GM20431 (cell line): ENCODE measurements at regions not wholly inside any gene's neighbourhood (a gene's known extent, or its start where the extent isn't known, plus 50 kb on each side); places are given as distances from the start of the nearest gene placed in this dataset.
"Not testable (repeated sequence)": the region's sequence is repeated elsewhere in the genome, so short reads cannot be mapped to it uniquely, and the experiment has no call there.

ENCODE experiments used
- in situ Hi-C: fragments of 300-500 bp; cut with MseI, MboI; formaldehyde crosslinking; loops from one replicate; pipeline ENCODE4 v1.15.0; 2020; ENCODE audit warnings: low sequenced_read_pairs; ENCODE audit not compliant: unreplicated experiment

GRCh38 chr2:194301946-194302345, 1355.1 kb upstream of the SLC39A10 start:
- in situ Hi-C loops: no loop called here

DNA sequence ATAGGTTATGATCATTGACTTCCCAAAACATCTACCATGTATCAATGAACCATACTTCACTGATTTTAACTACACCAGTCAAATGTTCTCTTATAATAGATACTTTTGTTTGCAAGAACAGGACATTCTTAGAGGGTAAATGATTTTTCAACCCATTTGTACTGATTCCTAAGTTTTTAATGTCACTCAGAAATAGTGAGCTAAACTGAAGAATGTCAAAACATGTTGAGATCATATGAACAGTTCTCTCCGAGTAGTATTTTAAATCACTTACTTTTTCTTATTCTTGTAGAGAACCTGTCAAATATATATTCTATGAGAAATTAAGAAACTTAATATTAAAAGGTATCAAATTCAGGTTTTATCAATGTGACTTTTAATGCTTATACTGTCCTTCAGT, 1362.9 kb upstream of the SLC39A10 start:
- in situ Hi-C loops: no loop called here

- in situ Hi-C loops: no loop called here
These were observed 1365.9 kb upstream of the SLC39A10 start for GRCh38 chr2:194291104-194291503.

DNA sequence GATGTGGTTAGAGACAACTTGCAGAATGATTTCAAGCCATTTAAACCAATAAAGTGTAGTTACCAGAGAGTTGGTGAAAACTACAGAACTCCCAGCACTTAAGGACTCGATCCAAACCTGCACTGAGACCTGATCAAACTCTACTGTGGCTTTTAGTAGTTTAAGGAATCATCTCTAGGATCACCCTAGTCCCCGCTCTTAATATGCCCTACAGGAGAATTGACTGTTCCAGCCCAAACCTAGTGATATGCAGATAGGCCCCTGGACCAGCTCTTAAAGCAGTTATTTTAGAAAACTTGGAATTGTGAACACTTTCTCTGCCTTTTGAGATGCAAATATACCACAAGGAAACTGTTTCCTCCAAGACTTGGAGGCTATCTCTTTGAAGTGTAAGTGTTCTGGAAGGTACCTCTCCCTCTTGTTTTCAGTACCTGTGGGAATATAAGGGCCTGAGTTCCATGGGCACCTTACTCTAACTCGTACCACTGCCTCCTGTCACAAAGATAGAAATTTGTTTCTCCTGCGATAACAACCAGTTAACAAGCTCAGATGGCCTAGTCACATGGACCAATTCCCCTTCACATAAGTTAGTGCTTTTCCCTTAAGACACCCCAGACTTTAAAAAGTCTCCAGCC, 1367.2 kb upstream of the SLC39A10 start:
- in situ Hi-C loops: no loop called here

DNA sequence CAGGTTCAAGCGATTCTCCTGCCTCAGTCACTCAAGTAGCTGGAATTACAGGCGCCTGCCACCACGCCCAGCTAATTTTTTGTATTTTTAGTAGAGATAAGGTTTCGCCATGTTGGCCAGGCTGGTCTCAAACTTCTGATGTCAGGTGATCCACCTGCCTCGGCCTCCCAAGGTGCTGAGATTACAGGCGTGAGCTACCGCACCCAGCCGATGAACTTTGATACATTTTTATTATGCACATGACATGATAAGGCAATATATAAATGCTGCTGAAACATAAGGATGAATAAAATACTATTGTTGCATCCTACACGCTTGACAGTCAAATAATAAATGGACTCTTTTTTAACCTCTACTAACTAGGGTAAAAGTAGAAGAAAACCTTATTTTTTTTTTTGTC, 1380.4 kb upstream of the SLC39A10 start:
- in situ Hi-C loops: not testable (repeated sequence)

DNA sequence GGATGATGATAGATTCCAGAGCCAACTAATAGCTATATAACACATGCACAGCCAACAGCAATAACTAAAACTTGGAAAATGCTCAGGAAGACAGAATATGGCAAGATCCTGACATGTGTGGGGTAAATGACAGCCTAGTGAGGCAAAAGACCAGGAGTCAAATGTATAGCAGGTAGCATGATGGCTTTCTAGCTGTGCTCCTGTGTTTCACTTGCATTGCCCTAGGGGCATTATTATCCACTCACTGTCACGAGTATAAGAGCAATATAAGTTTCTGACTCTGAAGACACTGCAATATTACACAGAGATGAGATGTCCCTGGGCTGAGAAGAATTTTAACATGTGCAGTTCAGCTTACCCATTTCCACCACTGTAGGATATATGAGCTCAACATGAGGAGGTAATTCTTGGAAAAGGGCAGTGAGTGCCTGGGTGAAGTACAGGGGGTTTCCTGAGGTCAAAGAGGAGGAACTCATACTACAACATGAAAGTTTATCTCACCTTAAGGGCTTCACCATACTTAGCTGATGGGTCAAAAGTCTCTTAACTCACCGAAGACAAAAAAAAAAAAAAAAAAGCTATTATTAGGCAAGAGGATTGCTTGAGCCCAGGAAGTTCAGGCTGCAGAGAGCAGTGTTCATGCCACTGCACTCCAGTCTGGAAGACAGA, 1385.6 kb upstream of the SLC39A10 start:
- in situ Hi-C loops: no loop called here

DNA sequence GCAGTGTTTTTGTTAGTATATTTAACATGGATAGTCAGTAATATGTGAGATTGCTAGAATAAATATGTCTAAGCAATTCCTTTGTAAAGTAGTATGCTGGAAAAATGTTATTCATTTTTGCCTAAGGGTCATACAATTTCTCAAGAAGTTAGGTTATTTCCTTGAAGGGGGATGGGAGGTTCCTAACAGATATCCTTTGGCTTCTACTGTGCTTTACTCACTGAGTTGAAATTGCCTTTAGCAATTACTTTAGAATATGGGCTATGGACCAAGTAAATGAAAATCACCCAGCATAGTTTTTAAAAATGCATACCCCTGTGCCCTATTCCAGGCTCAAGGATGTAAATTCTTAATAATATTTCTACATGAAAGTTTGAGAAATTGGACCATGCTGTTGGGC, 1386.4 kb upstream of the SLC39A10 start:
- in situ Hi-C loops: no loop called here

DNA sequence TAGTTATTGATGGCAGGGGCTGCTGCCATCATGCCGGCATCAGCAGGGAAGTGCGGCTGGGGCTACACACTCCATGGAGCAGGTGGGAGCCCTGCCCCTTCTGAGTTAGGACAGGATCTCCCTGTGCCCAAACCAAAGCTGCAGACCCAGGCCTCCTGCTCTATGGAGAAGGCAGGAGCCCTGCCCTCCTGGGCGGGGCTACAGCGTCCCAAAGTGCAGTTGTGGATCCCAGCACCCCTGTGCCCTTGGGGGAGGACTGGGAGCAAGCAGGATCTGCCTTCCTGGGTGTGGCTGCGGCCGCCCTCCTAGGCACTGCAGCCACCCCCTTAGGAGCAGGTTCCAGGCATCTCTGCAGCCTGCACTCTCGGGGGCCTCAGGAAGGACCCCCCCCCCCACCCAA, 1392.4 kb upstream of the SLC39A10 start:
- in situ Hi-C loops: no loop called here

- in situ Hi-C loops: no loop called here
These were observed 1396.8 kb upstream of the SLC39A10 start for GRCh38 chr2:194260185-194260584.

GRCh38 chr2:194257095-194257494, 1399.9 kb upstream of the SLC39A10 start:
- in situ Hi-C loops: no loop called here

GRCh38 chr2:194253528-194254259, 1403.3 kb upstream of the SLC39A10 start:
- in situ Hi-C loops: no loop called here

GRCh38 chr2:194252127-194252526, 1404.9 kb upstream of the SLC39A10 start:
- in situ Hi-C loops: no loop called here

DNA sequence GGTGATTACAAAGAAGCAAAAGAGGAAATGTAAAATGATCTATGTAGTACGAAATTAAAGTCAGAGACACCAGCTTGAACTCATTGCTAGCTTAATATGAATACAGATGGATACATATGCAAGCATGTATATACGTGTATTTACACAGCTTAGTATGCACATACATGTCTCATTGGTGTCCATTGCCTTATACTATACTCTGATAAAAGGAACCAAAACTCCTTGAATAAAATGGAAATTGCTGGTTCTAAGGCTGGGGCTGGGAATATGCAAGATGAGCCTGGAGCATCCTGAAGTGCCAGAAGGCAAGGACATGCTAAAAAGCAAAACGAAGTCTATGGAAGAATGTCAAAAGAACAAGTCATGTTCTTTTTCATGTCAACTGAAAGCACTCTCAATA, 1424.4 kb upstream of the SLC39A10 start:
- in situ Hi-C loops: no loop called here

DNA sequence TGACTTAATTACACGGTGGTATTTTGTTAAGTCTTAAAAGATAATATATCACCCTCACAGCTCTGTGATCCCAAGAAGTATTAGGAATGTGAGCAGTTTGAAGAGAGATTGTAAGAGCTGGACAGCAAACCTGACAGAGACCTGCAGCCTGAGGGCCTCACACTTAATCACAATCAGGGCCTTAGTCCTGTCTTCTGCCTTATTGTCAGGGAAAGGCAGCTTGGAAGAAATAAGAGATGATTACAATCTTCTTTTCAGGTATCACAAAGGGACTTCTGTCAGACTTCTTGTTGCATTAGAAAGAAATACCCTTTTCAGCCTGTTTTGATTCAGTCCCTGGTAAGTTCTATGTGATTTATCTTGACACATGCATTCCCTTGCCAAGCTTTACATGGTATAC, 1433.8 kb upstream of the SLC39A10 start:
- in situ Hi-C loops: no loop called here

- in situ Hi-C loops: no loop called here
These were observed 1442.8 kb upstream of the SLC39A10 start for GRCh38 chr2:194214192-194214591.

DNA sequence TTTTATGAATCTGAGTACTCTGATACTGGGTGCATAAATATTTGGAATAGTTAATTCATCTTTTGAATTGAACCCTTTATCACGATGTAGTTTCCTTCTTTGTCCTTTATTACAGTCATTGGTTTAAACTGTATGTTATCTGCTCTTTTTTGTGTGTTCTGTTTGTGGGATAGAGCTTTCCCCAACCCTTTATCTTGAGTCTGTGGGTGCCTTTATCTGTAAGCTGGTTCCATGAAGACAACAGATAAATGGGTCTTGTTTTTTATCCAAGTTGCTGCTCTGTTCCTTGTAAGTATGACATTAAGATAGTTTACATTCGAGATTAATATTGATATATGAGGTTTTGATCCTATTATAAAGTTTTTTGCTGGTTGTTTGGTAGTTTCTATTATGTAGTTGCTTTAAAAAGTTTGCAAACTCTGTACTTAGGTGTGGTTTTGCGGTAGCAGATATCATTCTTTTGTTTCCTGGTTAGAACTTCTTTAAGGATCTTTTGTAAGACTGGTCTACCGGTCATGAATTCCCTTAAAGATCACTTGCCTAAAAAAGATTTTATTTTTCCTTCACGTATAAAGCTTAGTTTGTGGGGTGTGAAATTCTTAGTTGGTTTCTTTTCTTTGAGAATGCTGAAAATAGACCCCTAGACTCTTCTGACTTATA, 1451.3 kb upstream of the SLC39A10 start:
- in situ Hi-C loops: no loop called here

- in situ Hi-C loops: no loop called here
These were observed 1453.1 kb upstream of the SLC39A10 start for GRCh38 chr2:194203898-194204297.

DNA sequence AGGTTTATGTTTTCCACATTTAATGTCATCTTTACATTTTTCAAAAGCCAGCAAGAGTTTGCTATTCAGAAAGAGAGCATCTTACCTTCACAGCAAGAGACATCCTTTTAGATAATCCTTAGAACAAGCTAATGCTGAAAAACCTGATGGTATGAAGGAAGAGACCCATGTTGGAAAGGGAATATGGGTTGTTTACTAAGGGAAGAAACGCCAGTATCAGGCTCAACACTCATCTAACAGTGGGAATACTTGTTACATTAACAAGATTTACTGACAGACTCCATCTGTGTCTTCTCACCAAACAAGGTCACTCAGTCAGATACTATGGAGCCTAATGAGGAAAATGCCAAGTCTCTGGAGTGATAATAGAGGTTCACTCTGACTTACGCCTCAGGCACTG, 1474.1 kb upstream of the SLC39A10 start:
- in situ Hi-C loops: no loop called here

DNA sequence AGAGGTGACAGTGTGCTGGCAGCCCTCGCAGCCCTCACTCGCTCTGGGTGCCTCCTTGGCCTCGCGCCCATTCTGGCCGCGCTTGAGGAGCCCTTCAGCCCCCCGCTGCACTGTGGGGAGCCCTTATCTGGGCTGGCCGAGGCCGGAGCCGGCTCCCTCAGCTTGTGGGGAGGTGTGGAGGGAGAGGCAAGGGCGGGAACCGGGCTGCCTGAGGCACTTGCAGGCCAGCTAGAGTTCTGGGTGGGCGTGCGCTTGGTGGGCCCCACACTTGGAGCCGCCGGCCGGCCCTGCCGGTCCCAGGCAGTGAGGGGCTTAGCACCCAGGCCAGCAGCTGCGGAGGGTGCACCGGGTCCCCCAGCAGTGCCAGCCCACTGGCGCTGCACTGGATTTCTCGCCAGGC, 1480.9 kb upstream of the SLC39A10 start:
- in situ Hi-C loops: no loop called here

DNA sequence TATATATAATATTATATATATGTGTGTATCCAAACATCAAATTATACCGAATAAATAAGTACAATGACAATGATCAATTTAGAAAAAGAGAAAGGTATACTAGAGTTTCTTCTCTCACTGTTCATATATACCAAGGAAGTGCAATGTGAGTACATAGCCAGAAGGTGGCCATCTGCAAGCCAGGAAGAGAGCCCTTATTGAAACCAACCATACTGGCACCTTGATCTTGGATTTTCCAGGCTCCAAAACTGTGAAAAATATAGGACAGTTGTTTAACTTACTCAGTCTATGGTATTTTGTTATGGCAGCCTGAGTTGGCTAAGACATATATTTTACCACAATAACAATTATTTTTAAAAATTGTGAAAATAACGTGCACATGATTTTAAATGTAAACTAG, 1490.2 kb upstream of the SLC39A10 start:
- in situ Hi-C loops: no loop called here

DNA sequence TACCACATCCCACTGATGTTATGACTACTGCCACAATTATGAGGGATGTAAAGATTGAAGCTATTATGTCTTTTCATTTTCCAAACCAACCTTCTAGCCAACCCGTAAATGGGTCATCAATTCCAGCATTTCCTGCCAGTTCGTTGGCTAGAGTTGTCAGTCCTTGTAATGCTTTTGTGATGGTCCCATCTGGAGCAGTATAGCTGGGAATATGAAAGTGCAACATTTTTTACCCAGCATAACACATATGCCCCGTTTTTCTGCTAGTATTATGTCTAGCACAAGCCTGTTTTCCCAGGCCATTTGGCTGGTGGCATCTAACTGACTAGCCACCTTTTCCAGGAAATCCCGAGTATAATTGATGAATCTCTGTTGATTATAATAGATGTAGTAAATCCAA, 1501.6 kb upstream of the SLC39A10 start:
- in situ Hi-C loops: no loop called here
